ENCODE measurements at regions not wholly inside any gene's neighbourhood (a gene's known extent, or its start where the extent isn't known, plus 50 kb on each side); places are given as distances from the start of the nearest gene placed in this dataset.

DNA sequence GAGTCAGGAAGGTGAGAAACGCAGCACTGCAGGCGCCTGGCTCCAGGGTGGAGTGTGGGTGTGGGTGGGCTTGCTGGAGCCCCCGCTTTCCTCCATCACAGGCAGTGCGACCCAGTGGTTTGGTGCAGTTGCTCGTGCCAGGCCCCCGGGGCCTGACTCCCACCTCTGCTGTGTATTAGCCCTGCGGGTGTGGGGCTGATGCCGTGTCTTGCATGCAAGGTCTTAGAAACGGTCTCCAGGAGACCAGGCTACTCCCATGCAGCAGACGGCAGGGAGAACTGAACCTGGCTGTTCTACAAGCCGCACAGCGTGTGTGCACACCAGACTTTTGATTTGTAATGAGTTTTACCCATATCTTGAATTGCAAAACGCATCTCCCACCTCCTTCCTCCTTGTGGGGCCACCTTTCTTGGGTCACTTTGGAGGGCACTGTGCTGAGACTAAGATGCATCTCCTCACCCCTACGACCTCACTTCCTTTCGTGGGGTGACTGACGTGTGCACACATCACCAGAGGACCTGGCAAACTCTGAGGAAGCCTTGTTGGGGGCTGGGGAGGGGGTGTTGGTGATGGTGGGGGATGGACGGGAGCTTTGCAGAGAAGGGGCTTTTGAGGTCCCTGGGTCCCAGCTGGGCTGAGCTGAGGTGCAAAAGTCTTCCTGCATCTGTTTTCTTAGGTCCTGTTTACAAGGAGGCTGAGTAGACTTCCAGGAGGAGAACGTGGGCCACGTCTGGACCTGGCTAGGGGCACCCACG, 101.8 kb upstream of the TNRC6C start:
- Histone ChIP-seq H2AFZ (ENCODE audit: low read depth, low read length) (no peak overlapping the region), H3K4me3 (ENCODE audit: low read length) (no peak overlapping the region), H3K27me3 (ENCODE audit: insufficient read depth, low read length) (no peaks in the 10 kb centered on the region)

DNA sequence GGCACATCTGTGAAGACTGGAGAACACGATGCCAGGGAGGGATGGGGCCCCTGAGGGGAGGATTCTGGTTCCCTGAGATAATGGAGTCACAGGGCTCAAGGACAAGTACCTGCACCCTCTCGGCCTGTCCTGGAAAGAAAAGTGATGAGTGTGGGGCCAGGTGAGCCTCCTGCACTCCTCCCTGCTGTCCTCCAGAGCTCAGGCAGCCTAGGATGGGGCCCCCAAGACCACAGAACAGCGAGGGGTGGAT, 101.3 kb upstream of the TNRC6C start:
- Histone ChIP-seq H3K4me3 (ENCODE audit: low read length) (no peak overlapping the region), H3K36me3 (ENCODE audit: insufficient read depth, low read length) (no peaks in the 10 kb centered on the region), H2AFZ (ENCODE audit: low read depth, low read length) (no peak overlapping the region), H3K9me3 (ENCODE audit: low read length) (no peaks in the 10 kb centered on the region), H3K27me3 (ENCODE audit: insufficient read depth, low read length) (no peaks in the 10 kb centered on the region), H3K4me1 (ENCODE audit: insufficient read depth, low read length) (no peaks in the 10 kb centered on the region)

More for the DNA sequence above, 101.8 kb upstream of the TNRC6C start:
- Histone ChIP-seq H3K4me1 (ENCODE audit: insufficient read depth, low read length) (no peaks in the 10 kb centered on the region), H3K36me3 (ENCODE audit: insufficient read depth, low read length) (no peaks in the 10 kb centered on the region), H3K9me3 (ENCODE audit: low read length) (no peaks in the 10 kb centered on the region)

DNA sequence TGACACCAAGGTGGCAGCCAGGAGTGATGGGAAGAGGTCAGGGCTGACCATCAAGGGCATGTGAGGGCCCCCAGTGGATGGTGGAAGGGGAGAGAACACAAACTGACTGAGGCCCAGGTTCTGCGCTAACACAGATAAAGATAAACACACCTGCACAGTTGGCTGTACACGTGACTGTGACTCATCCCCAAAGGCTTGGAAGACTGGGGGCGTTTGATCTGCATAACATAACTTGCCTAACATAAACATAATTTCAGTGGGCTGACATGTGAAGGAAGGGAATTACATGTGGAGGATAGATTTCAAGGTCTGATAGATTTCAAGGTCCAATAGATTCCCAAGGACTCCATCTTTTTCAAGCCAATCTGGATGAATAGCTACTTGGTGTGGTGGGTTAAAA, 100.9 kb upstream of the TNRC6C start:
- Histone ChIP-seq H3K27me3 (ENCODE audit: insufficient read depth, low read length) (no peaks in the 10 kb centered on the region), H3K4me1 (ENCODE audit: insufficient read depth, low read length) (no peaks in the 10 kb centered on the region), H3K9me3 (ENCODE audit: low read length) (no peaks in the 10 kb centered on the region), H3K4me3 (ENCODE audit: low read length) (no peak overlapping the region), H3K36me3 (ENCODE audit: insufficient read depth, low read length) (no peaks in the 10 kb centered on the region), H2AFZ (ENCODE audit: low read depth, low read length) (no peak overlapping the region)

DNA sequence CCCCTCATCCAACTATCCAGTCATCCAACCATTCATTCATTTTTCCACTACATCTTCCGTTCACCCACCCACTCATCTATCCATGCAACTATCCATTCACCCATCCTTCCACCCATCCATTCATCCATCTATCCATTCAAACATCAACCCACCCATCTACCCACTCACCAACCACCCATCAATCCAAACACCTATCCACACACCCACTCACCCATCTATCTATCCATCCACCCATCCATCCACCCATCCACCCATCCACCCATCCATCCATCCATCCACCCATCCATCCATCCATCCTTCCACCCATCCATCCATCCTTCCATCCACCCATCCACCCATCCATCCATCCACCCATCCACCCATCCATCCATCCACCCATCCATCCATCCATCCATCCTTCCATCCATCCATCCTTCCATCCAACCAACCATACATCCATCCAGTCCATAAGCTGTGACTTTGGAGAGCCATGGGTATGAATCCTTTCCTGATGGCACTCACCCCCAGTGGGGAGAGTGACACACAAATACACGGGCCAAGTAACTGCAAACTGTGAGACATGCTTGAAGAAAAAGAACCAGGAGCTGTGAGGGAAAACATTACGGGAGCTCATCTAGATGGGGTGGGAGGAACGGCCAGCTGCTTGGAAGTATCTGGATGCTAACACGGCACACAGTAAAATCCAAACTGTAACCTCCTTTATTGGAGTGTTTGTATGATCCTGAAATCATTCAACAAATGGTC, 100.0 kb upstream of the TNRC6C start:
- Histone ChIP-seq H2AFZ (ENCODE audit: low read depth, low read length) (no peak overlapping the region), H3K9me3 (ENCODE audit: low read length) (no peaks in the 10 kb centered on the region), H3K27me3 (ENCODE audit: insufficient read depth, low read length) (no peaks in the 10 kb centered on the region), H3K4me3 (ENCODE audit: low read length) (no peak overlapping the region), H3K36me3 (ENCODE audit: insufficient read depth, low read length) (no peaks in the 10 kb centered on the region), H3K4me1 (ENCODE audit: insufficient read depth, low read length) (no peaks in the 10 kb centered on the region)

DNA sequence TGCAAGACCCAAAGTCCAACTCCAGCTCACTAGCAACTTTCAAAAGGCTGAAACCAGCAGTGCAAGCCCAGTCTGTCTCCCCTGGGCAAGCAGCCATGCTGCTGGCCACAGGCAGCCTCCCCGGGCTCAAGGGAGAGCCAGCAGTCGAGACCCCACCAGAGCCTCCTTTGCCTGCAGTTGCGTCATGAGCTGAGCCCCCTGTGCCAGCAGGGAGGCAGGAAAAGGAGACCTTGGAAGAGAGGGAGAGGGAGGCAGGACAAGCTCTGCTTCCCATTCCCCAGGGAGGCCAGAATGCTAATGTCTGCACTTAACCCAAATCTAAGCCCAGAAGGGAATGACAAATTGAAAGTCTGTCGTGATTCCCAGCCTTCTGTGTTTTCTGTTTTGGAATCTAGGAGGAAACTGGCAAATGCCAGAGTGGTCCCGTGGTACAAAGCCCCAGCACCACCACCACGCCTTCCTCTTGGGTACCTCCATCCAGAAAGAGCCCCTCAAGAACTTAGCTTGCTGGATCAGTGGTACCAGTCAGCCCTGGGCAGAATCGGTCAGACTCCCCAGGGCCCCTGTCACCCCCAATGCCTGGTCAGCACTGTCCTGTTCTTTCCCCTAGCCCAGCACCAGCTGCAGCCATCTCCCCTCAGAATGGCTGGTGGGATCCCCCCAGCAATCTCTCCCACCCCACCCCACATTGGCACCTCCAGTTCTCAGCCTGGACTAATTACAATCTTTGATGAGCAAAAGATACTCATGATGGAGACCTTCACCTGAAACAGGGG, 99.3 kb upstream of the TNRC6C start:
- H3K27me3 ChIP-seq (ENCODE audit: insufficient read depth, low read length), result peaks cover 3% of the 10 kb centered on the region
- no peak overlapping the region for H3K4me3 ChIP-seq (ENCODE audit: low read length)
- H3K9me3 ChIP-seq (ENCODE audit: low read length), result no peaks in the 10 kb centered on the region
- no peaks in the 10 kb centered on the region for H3K36me3 ChIP-seq (ENCODE audit: insufficient read depth, low read length)
- no peaks in the 10 kb centered on the region for H3K4me1 ChIP-seq (ENCODE audit: insufficient read depth, low read length)
- no peak overlapping the region for H2AFZ ChIP-seq (ENCODE audit: low read depth, low read length)

DNA sequence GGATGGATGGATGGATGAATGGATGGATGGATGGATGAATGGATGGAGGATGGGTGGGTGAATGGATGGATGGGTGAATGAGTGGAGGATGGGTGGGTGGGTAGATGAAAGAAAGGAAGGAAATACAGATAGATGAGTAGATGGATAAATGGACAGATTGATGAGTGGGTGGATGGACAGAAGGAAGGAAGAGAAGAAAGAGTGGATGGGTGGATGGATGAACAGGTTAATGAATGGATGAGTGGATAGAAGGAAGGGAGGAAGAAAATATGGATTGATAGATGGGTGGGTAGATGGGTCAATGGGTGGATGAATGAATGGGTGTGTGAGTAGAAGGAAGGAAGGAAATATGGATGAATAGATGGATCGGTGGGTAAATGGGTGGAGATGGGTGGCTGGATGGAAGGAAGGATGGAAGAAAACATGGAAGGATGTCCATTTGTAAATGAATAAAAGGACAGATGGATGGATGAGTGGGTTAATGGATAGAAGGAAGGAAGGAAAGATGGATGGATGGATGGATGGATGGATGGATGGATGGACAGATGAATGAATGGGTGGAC, 97.3 kb upstream of the TNRC6C start:
- no peaks in the 10 kb centered on the region for H3K4me1 ChIP-seq (ENCODE audit: insufficient read depth, low read length)
- H3K36me3 ChIP-seq (ENCODE audit: insufficient read depth, low read length), result no peaks in the 10 kb centered on the region
- peaks cover 7% of the 10 kb centered on the region for H3K27me3 ChIP-seq (ENCODE audit: insufficient read depth, low read length)
- no peak overlapping the region for H3K4me3 ChIP-seq (ENCODE audit: low read length)
- H2AFZ ChIP-seq (ENCODE audit: low read depth, low read length), result no peak overlapping the region
- H3K9me3 ChIP-seq (ENCODE audit: low read length), result no peaks in the 10 kb centered on the region

DNA sequence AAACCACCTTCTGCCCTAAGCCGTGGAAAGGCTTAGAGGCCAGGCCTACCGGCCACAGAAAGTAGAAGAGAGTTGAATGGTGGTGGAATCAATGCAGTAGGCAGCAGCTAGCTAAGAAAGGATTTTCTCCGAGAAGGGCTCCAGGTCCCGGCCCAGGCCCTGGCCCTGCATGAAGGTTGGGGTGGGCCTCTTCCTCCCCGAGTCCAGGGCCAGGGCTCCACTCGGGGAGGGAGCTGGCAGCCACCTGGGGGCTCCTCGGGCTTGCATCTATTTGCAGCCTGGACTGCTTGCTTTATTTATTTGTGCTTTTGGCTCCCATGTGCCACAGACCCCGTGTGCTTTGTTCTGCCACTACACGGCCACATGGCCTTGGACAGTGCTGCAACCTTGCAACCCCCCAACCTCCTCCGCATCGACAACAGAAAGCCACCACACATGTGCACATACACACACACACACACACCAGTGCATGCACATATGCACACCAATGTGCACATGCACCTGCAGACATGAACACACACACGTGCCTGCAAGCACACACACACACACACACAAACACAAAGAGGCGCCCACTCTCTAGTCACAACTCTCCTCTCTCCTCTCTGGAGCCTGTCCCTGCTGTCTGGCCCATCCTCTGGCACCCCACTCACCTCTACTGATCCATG, 96.4 kb upstream of the TNRC6C start:
- Histone ChIP-seq H2AFZ (ENCODE audit: low read depth, low read length) (no peak overlapping the region), H3K4me3 (ENCODE audit: low read length) (no peak overlapping the region), H3K9me3 (ENCODE audit: low read length) (no peaks in the 10 kb centered on the region), H3K27me3 (ENCODE audit: insufficient read depth, low read length) (peaks cover 7% of the 10 kb centered on the region), H3K4me1 (ENCODE audit: insufficient read depth, low read length) (no peaks in the 10 kb centered on the region), H3K36me3 (ENCODE audit: insufficient read depth, low read length) (no peaks in the 10 kb centered on the region)

DNA sequence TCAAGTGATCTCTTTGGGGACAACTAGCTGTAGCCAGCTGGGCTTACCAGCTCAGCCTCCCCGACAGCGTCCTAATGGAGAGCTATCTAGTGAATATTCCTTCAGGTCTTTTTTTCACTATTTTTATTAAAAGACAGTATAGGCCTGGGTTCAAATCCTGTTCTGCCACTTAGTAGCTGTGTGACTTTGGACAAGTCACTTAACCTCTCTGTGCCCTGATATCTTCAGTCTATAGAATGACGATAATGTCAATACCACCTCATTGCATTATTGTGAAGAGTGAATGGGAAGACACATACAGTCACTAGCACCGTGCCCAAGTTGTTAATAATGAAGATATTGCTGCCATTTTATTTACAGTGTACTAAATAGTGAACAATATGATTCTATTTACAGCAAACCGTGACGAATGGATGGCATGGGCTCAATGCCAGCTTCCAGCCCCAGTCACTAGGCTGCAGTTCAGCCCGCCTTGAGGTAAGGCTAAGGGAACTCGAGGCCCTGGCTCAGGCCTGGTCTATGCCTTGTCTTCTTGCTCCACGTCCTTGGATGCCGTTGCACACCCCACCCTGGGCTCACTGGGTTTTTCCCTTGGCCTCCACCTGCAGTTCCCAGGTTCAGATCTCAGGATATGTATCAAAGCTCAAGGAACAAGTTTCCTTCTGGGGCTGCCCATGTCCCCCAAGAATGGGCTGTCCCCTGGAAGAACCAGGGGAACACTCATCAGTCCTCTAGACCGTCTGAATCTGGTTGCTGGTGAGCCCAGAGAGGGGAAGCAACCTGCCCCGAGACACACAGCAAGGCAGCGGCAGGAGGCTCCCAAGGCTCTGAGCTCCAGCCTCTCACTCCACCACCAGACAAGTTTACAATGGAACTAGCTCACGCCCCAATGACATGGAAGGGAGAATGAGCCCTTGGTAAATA, 95.4 kb upstream of the TNRC6C start:
- no peaks in the 10 kb centered on the region for H3K36me3 ChIP-seq (ENCODE audit: insufficient read depth, low read length)
- H3K9me3 ChIP-seq (ENCODE audit: low read length), result no peaks in the 10 kb centered on the region
- H2AFZ ChIP-seq (ENCODE audit: low read depth, low read length), result no peak overlapping the region
- H3K27me3 ChIP-seq (ENCODE audit: insufficient read depth, low read length), result peaks cover 7% of the 10 kb centered on the region
- H3K4me3 ChIP-seq (ENCODE audit: low read length), result no peak overlapping the region
- H3K4me1 ChIP-seq (ENCODE audit: insufficient read depth, low read length), result no peaks in the 10 kb centered on the region

DNA sequence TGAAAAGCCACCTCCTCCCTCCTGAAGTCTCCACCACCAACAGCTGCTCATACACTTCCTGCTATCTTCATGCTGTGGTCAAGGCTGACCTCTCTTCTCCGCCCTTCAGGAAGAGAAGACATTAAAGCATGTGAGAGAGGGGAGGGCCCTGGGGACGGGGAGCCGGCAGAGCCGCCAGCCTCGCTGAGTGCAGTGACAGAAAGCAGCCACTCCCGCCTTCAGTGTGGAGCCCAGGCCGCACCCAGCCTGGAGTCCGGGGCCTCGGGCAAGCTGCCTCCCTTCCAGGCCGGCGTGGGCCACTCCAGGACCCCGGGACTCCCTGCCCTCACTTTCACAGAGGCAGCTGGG, 94.7 kb upstream of the TNRC6C start:
- H3K4me3 ChIP-seq (ENCODE audit: low read length), result no peak overlapping the region
- no peaks in the 10 kb centered on the region for H3K9me3 ChIP-seq (ENCODE audit: low read length)
- no peaks in the 10 kb centered on the region for H3K4me1 ChIP-seq (ENCODE audit: insufficient read depth, low read length)
- no peaks in the 10 kb centered on the region for H3K36me3 ChIP-seq (ENCODE audit: insufficient read depth, low read length)
- H2AFZ ChIP-seq (ENCODE audit: low read depth, low read length), result no peak overlapping the region
- peaks cover 7% of the 10 kb centered on the region for H3K27me3 ChIP-seq (ENCODE audit: insufficient read depth, low read length)

DNA sequence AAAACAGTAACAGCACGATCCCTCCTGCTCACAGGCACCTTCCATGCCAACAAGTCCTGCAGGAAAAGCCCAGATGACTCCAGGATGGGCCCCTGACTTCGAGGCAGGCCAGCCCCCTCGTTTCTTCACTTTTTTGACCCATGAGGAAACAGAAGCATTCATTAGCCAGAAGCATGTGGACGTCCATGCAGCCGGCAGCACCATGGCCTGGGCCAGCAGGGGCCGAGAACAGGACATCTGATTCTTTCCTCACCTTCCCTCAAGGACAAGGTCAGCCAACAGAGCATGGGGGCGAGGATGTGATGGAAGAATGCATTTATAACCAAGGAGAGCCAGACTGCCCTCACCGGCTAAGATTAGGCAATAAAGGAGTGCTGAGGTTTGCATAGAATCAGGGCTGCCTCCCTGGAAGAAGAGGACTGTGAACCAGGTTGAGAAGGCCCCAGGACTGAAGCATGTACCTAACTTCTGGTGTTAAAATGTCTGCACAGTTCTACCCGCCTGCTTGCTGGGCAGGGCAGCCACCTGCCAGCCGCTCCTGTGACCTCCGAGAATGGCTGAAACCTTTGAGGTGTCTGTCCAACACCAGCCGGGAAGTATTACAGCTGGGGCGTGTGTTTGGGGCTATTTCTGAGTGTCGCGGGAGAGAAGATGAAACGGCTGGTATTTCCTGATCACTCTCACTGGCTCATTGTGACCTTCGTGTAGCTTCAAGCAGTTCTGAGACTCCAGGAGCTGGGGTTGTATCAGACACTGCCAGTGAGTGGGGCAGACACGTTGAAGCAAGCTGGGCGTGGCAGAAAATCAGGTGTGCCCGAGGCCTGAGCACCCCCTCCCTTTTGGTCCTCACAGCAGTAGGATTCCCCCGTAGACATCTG, 94.0 kb upstream of the TNRC6C start:
- Histone ChIP-seq H3K4me1 (ENCODE audit: insufficient read depth, low read length) (no peaks in the 10 kb centered on the region), H3K9me3 (ENCODE audit: low read length) (no peaks in the 10 kb centered on the region), H3K27me3 (ENCODE audit: insufficient read depth, low read length) (peaks cover 7% of the 10 kb centered on the region), H3K36me3 (ENCODE audit: insufficient read depth, low read length) (no peaks in the 10 kb centered on the region), H3K4me3 (ENCODE audit: low read length) (no peak overlapping the region), H2AFZ (ENCODE audit: low read depth, low read length) (no peak overlapping the region)

DNA sequence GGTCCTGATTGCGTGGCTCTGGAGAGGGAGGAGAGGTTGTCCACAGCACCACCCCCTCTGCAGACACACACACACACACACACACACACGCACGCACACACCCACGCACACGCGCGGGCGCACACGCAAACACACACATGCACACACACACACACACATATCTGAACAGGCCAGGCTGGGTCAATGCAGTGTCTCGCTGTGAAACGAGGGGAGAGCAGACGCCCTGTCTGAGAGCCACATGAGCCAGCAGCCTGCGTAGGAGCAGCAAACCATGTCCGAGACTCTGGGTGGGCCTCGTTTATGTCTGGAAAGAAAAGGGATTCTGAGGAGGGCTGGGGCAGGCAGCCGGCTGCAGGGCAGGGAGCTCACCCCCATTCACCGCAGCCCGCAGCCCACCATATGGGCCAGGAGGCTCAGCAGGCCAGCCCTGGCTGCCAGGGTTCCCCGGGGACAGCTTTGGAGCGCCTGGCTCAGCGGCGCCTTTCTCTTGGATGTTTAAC, 93.3 kb upstream of the TNRC6C start:
- peaks cover 9% of the 10 kb centered on the region for H3K27me3 ChIP-seq (ENCODE audit: insufficient read depth, low read length)
- H2AFZ ChIP-seq (ENCODE audit: low read depth, low read length), result no peak overlapping the region
- H3K36me3 ChIP-seq (ENCODE audit: insufficient read depth, low read length), result no peaks in the 10 kb centered on the region
- H3K4me3 ChIP-seq (ENCODE audit: low read length), result no peak overlapping the region
- H3K9me3 ChIP-seq (ENCODE audit: low read length), result no peaks in the 10 kb centered on the region
- no peaks in the 10 kb centered on the region for H3K4me1 ChIP-seq (ENCODE audit: insufficient read depth, low read length)

Data from neuron (in vitro differentiated cells).